Left lung (tissue), 4 donors: ENCODE measurements at regions not wholly inside any gene's neighbourhood (a gene's known extent, or its start where the extent isn't known, plus 50 kb on each side); places are given as distances from the start of the nearest gene placed in this dataset.

Experiments used
- ATAC-seq: fragments of 200-7000 bp; cut with Tn5 transposase; one replicate; pipeline ENCODE4 v1.9.1; 2020; ENCODE audit warnings: moderate library complexity
- DNase-seq, 4 donors: peaks; one replicate each; pipeline ENCODE4 v3.0.0-alpha.2; 2013 to 2020
- H3K27ac ChIP-seq, 2 donors: fragments of 200-600 bp; sonication (generic) in 1 of 2; one replicate each; pipeline versions ENCODE4 v1.5.0 to v1.8.0; 2020 to 2021
- H3K27me3 ChIP-seq, 2 donors: fragments of 200-600 bp; sonication (generic) in 1 of 2; one replicate each; pipeline versions ENCODE4 v1.5.0 to v1.8.0; 2020 to 2021
- H3K36me3 ChIP-seq, 2 donors: fragments of 200-600 bp; sonication (generic) in 1 of 2; one replicate each; pipeline versions ENCODE4 v1.5.0 to v1.8.0; 2020 to 2021
- H3K4me1 ChIP-seq, 2 donors: fragments of 200-600 bp; one replicate each; pipeline ENCODE4 v1.8.0; 2021
- H3K4me3 ChIP-seq, 2 donors: fragments of 200-600 bp; sonication (generic) in 1 of 2; one replicate each; pipeline versions ENCODE4 v1.5.0 to v1.8.0; 2020 to 2021; ENCODE audit warnings: mild to moderate bottlenecking in 1 of 2
- H3K9me3 ChIP-seq, 2 donors: fragments of 200-600 bp; sonication (generic) in 1 of 2; one replicate each; pipeline versions ENCODE4 v1.5.0 to v1.8.0; 2020 to 2021
- intact Hi-C, 2 donors: fragments of 100-400 bp; cut with DNase I; formaldehyde crosslinking; loops; one replicate each; pipeline versions ENCODE4 v1.11.2 to v1.14.2; 2022
- TF ChIP-seq, protein P1 (sequence below), 2 donors: fragments of 200-600 bp; sonication (generic) in 1 of 2; IDR thresholded peaks; one replicate each; pipeline versions ENCODE4 v1.5.0 to v1.8.0; 2021; ENCODE audit warnings: antibody characterized with exemption in 2 of 2
- donor health status: DM: no; HTN: yes; CAD: no.
- donor health status: DM: no; HTN: no; CAD: no.

DNA sequence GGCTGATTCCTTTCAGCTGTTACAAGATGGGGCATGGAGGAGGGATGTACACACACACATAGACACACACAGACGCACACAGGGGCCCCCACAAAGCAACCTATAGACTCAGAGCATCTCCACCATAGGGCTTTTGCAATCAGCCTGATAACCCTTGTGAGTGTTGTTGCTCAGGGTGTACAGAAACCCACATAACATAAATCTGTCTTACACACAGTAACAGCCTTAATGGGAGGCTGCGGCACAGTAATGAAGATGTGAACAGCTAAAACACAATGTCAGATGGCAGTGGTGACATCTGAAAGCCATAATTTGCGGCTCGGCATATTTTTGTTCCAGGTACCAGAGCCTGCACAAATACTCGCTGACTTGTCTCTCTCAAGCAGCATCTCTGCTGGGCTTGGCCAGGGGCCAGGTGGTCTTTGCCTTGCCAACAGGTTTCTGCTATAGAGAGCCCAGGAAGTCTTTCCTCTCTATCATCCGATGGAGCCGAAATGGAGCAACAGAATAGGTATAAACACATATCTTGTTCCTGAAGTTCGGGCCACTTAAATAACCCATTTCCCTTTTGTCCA lies 357.2 kb upstream of the GATB start:
- Histone ChIP-seq H3K36me3 (no peaks in the 10 kb centered on the region), H3K4me1 (no peaks in the 10 kb centered on the region), H3K9me3 (peaks cover 0 to 6% of the 10 kb centered on the region in 2 donors), H3K4me3 (no peak overlapping the region), H3K27ac (no peak overlapping the region), H3K27me3 (no peaks in the 10 kb centered on the region)
- intact Hi-C loops = no loop called here
- TF ChIP-seq, protein P1, sequence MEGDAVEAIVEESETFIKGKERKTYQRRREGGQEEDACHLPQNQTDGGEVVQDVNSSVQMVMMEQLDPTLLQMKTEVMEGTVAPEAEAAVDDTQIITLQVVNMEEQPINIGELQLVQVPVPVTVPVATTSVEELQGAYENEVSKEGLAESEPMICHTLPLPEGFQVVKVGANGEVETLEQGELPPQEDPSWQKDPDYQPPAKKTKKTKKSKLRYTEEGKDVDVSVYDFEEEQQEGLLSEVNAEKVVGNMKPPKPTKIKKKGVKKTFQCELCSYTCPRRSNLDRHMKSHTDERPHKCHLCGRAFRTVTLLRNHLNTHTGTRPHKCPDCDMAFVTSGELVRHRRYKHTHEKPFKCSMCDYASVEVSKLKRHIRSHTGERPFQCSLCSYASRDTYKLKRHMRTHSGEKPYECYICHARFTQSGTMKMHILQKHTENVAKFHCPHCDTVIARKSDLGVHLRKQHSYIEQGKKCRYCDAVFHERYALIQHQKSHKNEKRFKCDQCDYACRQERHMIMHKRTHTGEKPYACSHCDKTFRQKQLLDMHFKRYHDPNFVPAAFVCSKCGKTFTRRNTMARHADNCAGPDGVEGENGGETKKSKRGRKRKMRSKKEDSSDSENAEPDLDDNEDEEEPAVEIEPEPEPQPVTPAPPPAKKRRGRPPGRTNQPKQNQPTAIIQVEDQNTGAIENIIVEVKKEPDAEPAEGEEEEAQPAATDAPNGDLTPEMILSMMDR (IDR thresholded peaks at IDR 0.05) = no peak
- no peak for ATAC-seq
- DNase-seq = no peak

DNA sequence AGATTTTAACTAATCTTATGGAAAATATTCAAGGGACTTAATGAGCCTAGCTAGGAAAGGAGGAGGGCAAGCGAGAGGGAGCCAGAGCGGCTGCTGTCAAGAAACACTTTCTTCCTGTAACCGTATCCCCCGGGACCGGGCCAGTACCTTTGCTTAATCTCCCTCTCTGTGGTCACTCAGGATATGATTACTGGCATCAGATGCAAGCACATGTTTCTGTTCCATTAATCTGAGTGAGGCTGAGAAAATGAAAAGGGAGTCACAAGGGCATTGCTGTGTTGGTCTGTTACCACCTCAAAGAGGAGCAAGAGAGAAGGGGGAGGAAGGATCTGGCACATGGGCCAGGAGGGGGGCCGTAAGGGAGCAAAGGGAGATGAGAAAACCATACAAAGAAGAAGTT lies 356.7 kb upstream of the GATB start:
- TF ChIP-seq, protein P1 (IDR thresholded peaks at IDR 0.05) = no peak
- Histone ChIP-seq H3K27ac (no peak overlapping the region), H3K4me3 (no peak overlapping the region), H3K36me3 (no peaks in the 10 kb centered on the region), H3K4me1 (no peaks in the 10 kb centered on the region), H3K9me3 (peaks cover 0 to 6% of the 10 kb centered on the region in 2 donors), H3K27me3 (no peaks in the 10 kb centered on the region)
- DNase-seq = no peak
- no peak for ATAC-seq
- intact Hi-C loops = no loop called here

DNA sequence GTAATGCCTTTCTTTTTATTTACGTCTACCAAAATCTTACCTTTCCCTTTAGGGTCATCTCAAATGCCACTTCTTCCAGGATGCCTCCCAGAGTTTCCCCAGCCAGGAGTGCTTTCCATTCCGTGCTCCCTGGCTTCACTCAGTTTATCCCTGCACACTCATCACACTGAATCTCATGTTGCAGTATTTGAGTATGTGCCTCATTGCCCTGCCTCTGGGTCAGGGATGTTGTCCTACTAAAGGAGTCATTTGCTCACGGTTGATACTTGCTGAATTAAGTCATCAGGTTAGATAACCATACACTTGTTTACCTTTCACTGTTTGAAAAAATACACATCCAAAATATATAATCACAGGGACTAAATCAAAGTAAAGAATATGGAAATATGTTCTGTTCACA lies 356.2 kb upstream of the GATB start:
- Histone ChIP-seq H3K4me3 (no peak overlapping the region), H3K9me3 (peaks cover 0 to 6% of the 10 kb centered on the region in 2 donors), H3K4me1 (no peaks in the 10 kb centered on the region), H3K36me3 (no peaks in the 10 kb centered on the region), H3K27ac (no peak overlapping the region), H3K27me3 (no peaks in the 10 kb centered on the region)
- intact Hi-C loops = no loop called here
- TF ChIP-seq, protein P1 (IDR thresholded peaks at IDR 0.05) = no peak
- ATAC-seq = no peak
- no peak for DNase-seq

DNA sequence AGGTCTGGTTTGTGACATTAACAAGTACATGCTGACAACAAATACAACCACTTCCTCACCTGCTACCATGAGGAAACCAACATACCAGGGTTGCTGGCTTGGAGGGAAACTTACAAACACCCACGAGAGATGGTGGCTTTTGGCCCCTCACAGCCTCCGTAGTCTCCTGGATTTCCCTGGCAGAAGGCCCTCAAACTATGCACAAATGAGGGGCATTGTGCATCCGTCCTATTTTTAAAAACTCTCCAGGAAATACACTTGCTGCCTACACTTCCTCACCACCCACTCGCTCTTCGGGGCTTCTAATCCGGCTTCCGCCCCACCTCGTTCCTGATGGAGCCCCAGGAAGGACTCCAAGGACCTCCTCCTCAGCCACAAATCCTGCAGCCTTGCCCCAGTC lies 355.0 kb upstream of the GATB start:
- H3K27me3 ChIP-seq = no peaks in the 10 kb centered on the region
- H3K4me3 ChIP-seq = no peak overlapping the region
- no peaks in the 10 kb centered on the region for H3K4me1 ChIP-seq
- DNase-seq (no peak), ATAC-seq (no peak)
- no peaks in the 10 kb centered on the region for H3K36me3 ChIP-seq
- H3K9me3 ChIP-seq = no peaks in the 10 kb centered on the region
- intact Hi-C loops = no loop called here
- TF ChIP-seq, protein P1 (IDR thresholded peaks at IDR 0.05) = no peak
- H3K27ac ChIP-seq = peak overlapping the region in 1 of 2 donors; percentile 48

DNA sequence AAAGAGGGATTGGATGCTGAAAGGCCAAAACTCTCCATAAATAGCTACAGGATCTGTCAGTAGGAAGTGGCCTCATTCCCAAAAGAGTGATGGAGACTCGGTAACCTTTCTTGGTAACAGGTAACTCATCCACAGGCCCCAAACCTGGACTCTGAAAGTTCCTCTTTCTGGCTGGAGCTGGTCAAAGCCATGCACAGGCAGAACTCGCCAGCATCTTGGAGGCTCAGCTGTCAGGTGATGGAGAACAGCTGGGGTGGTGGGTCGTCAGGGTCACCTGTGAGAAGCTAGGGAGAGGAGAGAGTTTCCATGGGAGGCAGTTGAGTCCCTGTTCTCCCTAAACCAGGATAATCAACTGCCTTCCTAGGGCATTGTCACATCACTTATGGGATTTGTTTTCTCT lies 354.3 kb upstream of the GATB start:
- no peak for ATAC-seq
- no peaks in the 10 kb centered on the region for H3K4me1 ChIP-seq

More for the DNA sequence above, 354.3 kb upstream of the GATB start:
- Histone ChIP-seq H3K36me3 (no peaks in the 10 kb centered on the region), H3K9me3 (no peaks in the 10 kb centered on the region), H3K27ac (peak overlapping the region in 1 of 2 donors; percentile 48), H3K4me3 (no peak overlapping the region), H3K27me3 (no peaks in the 10 kb centered on the region)
- TF ChIP-seq, protein P1 (IDR thresholded peaks at IDR 0.05) = no peak
- DNase-seq = no peak
- intact Hi-C loops = no loop called here
